HG03442 (cell line): ENCODE measurements at regions not wholly inside any gene's neighbourhood (a gene's known extent, or its start where the extent isn't known, plus 50 kb on each side); places are given as distances from the start of the nearest gene placed in this dataset.

Experiments
- ATAC-seq: cut with Tn5 transposase; IDR thresholded peaks from one replicate; pipeline ENCODE4 v1.9.1; 2021; ENCODE audit warnings: mild to moderate bottlenecking, moderate library complexity; ENCODE audit not compliant: unreplicated experiment

- no peak for ATAC-seq
Measured at GRCh38 chr10:44180321-44181168, 204.4 kb downstream of the CXCL12 start.

- ATAC-seq: no peak
Measured at GRCh38 chr10:44178856-44179255, 206.0 kb downstream of the CXCL12 start.

- ATAC-seq: no peak
Measured at GRCh38 chr10:44178281-44178680, 206.6 kb downstream of the CXCL12 start.

- no peak for ATAC-seq
Measured at GRCh38 chr10:44177610-44178009, 207.3 kb downstream of the CXCL12 start.

GRCh38 chr10:44176311-44176710 lies 208.6 kb downstream of the CXCL12 start:
- ATAC-seq: no peak

GRCh38 chr10:44173608-44173894 lies 211.3 kb downstream of the CXCL12 start:
- no peak for ATAC-seq

GRCh38 chr10:44172883-44173607 lies 211.9 kb downstream of the CXCL12 start:
- ATAC-seq: no peak

- ATAC-seq: no peak
Measured at GRCh38 chr10:44171765-44172164, 213.1 kb downstream of the CXCL12 start.

GRCh38 chr10:44168478-44168877 lies 216.4 kb downstream of the CXCL12 start:
- ATAC-seq: no peak

GRCh38 chr10:44167752-44168151 lies 217.1 kb downstream of the CXCL12 start:
- no peak for ATAC-seq

- no peak for ATAC-seq
Measured at GRCh38 chr10:44166441-44166840, 218.5 kb downstream of the CXCL12 start.

GRCh38 chr10:44164251-44164956 lies 220.5 kb downstream of the CXCL12 start:
- ATAC-seq: no peak

GRCh38 chr10:44161184-44161583 lies 223.7 kb downstream of the CXCL12 start:
- no peak for ATAC-seq

- no peak for ATAC-seq
Measured at GRCh38 chr10:44157574-44157973, 227.3 kb downstream of the CXCL12 start.

GRCh38 chr10:44154956-44155355 lies 229.9 kb downstream of the CXCL12 start:
- ATAC-seq: no peak

GRCh38 chr10:44153918-44154670 lies 230.8 kb downstream of the CXCL12 start:
- ATAC-seq: no peak

GRCh38 chr10:44143556-44143955 lies 241.3 kb downstream of the CXCL12 start:
- no peak for ATAC-seq

GRCh38 chr10:44132361-44133289 lies 252.3 kb downstream of the CXCL12 start:
- no peak for ATAC-seq

- ATAC-seq: no peak
Measured at GRCh38 chr10:44126291-44126717, 258.6 kb downstream of the CXCL12 start.

- ATAC-seq: peak; percentile 57
Measured at GRCh38 chr10:44125879-44126278, 259.0 kb downstream of the CXCL12 start.
